ENCODE measurements at regions not wholly inside any gene's neighbourhood (a gene's known extent, or its start where the extent isn't known, plus 50 kb on each side); places are given as distances from the start of the nearest gene placed in this dataset.

DNA sequence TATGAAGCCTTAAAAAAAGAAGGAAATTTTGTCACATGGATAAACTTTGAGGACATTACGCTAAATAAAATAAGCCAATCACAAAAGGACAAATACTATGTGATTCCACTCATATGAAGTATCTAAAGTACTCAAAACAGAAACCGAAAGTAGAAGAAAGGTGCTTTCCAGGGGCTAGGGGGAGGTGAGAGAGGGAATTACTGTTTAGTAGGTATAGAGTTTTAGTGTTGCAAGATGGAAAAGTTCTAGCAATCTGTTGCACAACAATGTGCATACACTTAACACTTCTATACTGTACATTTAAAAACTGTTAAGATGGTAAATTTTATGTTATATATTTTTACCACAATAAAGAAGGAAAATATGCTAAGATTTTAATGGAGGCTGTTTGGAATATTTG is 83.0 kb downstream of the POLR1D start:
- Histone ChIP-seq H3K27ac (replicated peaks; ENCODE audit: low read length) (no peak overlapping the region), H4K8ac (ENCODE audit: low read depth, low read length) (no peak overlapping the region), H2BK120ac (ENCODE audit: low read depth, low read length) (no peak overlapping the region), H2AK5ac (ENCODE audit: low read depth, low read length) (no peak overlapping the region), H3K36me3 (replicated peaks in 1 of 2; ENCODE audit: control insufficient read depth in 2 of 2, insufficient read depth in 2 of 2, low read length in 2 of 2) (no peaks in the 10 kb centered on the region), H3K14ac (ENCODE audit: low read length) (no peak overlapping the region), H2BK15ac (ENCODE audit: low read length) (no peak overlapping the region), H4K91ac (ENCODE audit: low read depth, low read length, poor library complexity) (no peak overlapping the region), H3K27me3 (ENCODE audit: control insufficient read depth in 3 of 3, insufficient read depth in 3 of 3, low read depth in 1 of 3, low read length in 3 of 3) (peaks cover 0 to 2% (median 0%) of the 10 kb centered on the region in 3 experiments), H3K4me1 (ENCODE audit: control insufficient read depth in 2 of 2, insufficient read depth in 1 of 2, low read depth in 1 of 2, low read length in 2 of 2) (no peaks in the 10 kb centered on the region), H3K9me3 (replicated peaks in 1 of 2; ENCODE audit: control insufficient read depth in 2 of 2, insufficient read depth in 1 of 2, low read depth in 1 of 2, low read length in 2 of 2) (peaks cover 0 to 4% of the 10 kb centered on the region in 2 donors), H2BK5ac (ENCODE audit: low read length) (no peak overlapping the region), H3K23ac (ENCODE audit: low read depth, low read length, poor library complexity) (no peak overlapping the region), H3K9ac (ENCODE audit: low read depth, low read length, poor library complexity) (no peak overlapping the region), H3K4me2 (ENCODE audit: insufficient read depth, low read length, poor library complexity, severe bottlenecking) (no peak overlapping the region), H3K4ac (ENCODE audit: low read length) (no peak overlapping the region), H2BK12ac (ENCODE audit: low read length) (no peak overlapping the region), H3K18ac (ENCODE audit: low read length) (no peak overlapping the region), H3K79me1 (ENCODE audit: low read depth, low read length) (no peaks in the 10 kb centered on the region), H2AFZ (ENCODE audit: low read length) (no peak overlapping the region), H3K4me3 (ENCODE audit: low read length in 2 of 2) (no peak overlapping the region)
- DNase-seq (ENCODE audit: low spot score), result no peak
- WGBS, 2 donors (ENCODE audit: extremely low coverage in 2 of 2, insufficient read length in 2 of 2, insufficient replicate concordance in 1 of 2), result no CpG with 5 or more reads among the region's 2 CpGs

DNA sequence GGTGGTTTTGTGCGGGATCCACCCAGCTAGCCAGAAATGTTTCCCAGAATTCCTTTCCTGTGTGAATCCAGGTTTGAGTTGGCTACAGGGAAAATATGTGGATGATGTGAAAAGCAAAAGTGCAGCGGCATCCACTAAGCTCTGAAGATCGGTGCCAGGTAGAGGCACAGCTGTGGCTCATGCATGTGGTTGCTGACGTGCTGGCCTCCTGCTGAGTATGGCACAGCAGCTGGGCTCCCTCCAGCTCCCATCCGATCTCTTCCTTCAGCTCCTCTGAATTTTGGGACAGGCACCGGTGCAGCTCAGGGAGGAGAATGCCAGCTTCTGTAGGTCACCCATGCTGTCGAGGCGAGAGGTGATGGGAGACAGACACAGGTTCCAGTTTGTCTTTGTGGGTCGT is 84.0 kb upstream of the GSX1 start:
- no peaks in the 10 kb centered on the region for H3K36me3 ChIP-seq (replicated peaks in 1 of 2; ENCODE audit: control insufficient read depth in 2 of 2, insufficient read depth in 2 of 2, low read length in 2 of 2)
- H3K27me3 ChIP-seq (ENCODE audit: control insufficient read depth in 3 of 3, insufficient read depth in 3 of 3, low read depth in 1 of 3, low read length in 3 of 3), result peaks cover 0 to 5% (median 0%) of the 10 kb centered on the region in 3 experiments
- no peak overlapping the region for H2BK15ac ChIP-seq (ENCODE audit: low read length)
- no peaks in the 10 kb centered on the region for H3K4me1 ChIP-seq (ENCODE audit: control insufficient read depth in 2 of 2, insufficient read depth in 1 of 2, low read depth in 1 of 2, low read length in 2 of 2)
- H2BK5ac ChIP-seq (ENCODE audit: low read length), result no peak overlapping the region
- H3K27ac ChIP-seq (replicated peaks; ENCODE audit: low read length), result no peak overlapping the region
- no CpG with 5 or more reads among the region's 9 CpGs for WGBS, 2 donors (ENCODE audit: extremely low coverage in 2 of 2, insufficient read length in 2 of 2, insufficient replicate concordance in 1 of 2)
- peak overlapping the region; percentile 14 for H3K23ac ChIP-seq (ENCODE audit: low read depth, low read length, poor library complexity)
- no peak for DNase-seq (ENCODE audit: low spot score)
- H3K9me3 ChIP-seq (replicated peaks in 1 of 2; ENCODE audit: control insufficient read depth in 2 of 2, insufficient read depth in 1 of 2, low read depth in 1 of 2, low read length in 2 of 2), result peaks cover 0 to 4% of the 10 kb centered on the region in 2 donors
- no peak overlapping the region for H4K91ac ChIP-seq (ENCODE audit: low read depth, low read length, poor library complexity)
- no peak overlapping the region for H3K4me2 ChIP-seq (ENCODE audit: insufficient read depth, low read length, poor library complexity, severe bottlenecking)
- no peak overlapping the region for H3K4ac ChIP-seq (ENCODE audit: low read length)
- H3K4me3 ChIP-seq (ENCODE audit: low read length in 2 of 2), result peak overlapping the region in 1 of 2 donors; percentile 59
- H2AFZ ChIP-seq (ENCODE audit: low read length), result no peak overlapping the region
- no peaks in the 10 kb centered on the region for H3K79me1 ChIP-seq (ENCODE audit: low read depth, low read length)
- no peak overlapping the region for H4K8ac ChIP-seq (ENCODE audit: low read depth, low read length)
- no peak overlapping the region for H2AK5ac ChIP-seq (ENCODE audit: low read depth, low read length)
- no peak overlapping the region for H3K14ac ChIP-seq (ENCODE audit: low read length)
- peak overlapping the region; percentile 24 for H3K18ac ChIP-seq (ENCODE audit: low read length)
- H3K9ac ChIP-seq (ENCODE audit: low read depth, low read length, poor library complexity), result no peak overlapping the region
- no peak overlapping the region for H2BK120ac ChIP-seq (ENCODE audit: low read depth, low read length)
- H2BK12ac ChIP-seq (ENCODE audit: low read length), result no peak overlapping the region

GRCh38 chr13:27709779-27710178 is 82.5 kb upstream of the GSX1 start:
- Histone ChIP-seq H3K4me3 (ENCODE audit: low read length in 2 of 2) (no peak overlapping the region), H3K79me1 (ENCODE audit: low read depth, low read length) (no peaks in the 10 kb centered on the region), H3K9ac (ENCODE audit: low read depth, low read length, poor library complexity) (no peak overlapping the region), H3K27ac (replicated peaks; ENCODE audit: low read length) (no peak overlapping the region), H3K36me3 (replicated peaks in 1 of 2; ENCODE audit: control insufficient read depth in 2 of 2, insufficient read depth in 2 of 2, low read length in 2 of 2) (no peaks in the 10 kb centered on the region), H3K4ac (ENCODE audit: low read length) (no peak overlapping the region), H3K4me1 (ENCODE audit: control insufficient read depth in 2 of 2, insufficient read depth in 1 of 2, low read depth in 1 of 2, low read length in 2 of 2) (no peaks in the 10 kb centered on the region), H2AK5ac (ENCODE audit: low read depth, low read length) (no peak overlapping the region), H2BK15ac (ENCODE audit: low read length) (no peak overlapping the region), H4K8ac (ENCODE audit: low read depth, low read length) (no peak overlapping the region), H3K23ac (ENCODE audit: low read depth, low read length, poor library complexity) (no peak overlapping the region), H3K9me3 (replicated peaks in 1 of 2; ENCODE audit: control insufficient read depth in 2 of 2, insufficient read depth in 1 of 2, low read depth in 1 of 2, low read length in 2 of 2) (peaks cover 0 to 2% of the 10 kb centered on the region in 2 donors), H3K18ac (ENCODE audit: low read length) (no peak overlapping the region), H2AFZ (ENCODE audit: low read length) (no peak overlapping the region), H3K27me3 (ENCODE audit: control insufficient read depth in 3 of 3, insufficient read depth in 3 of 3, low read depth in 1 of 3, low read length in 3 of 3) (peaks cover 0 to 5% (median 0%) of the 10 kb centered on the region in 3 experiments), H2BK5ac (ENCODE audit: low read length) (no peak overlapping the region), H2BK120ac (ENCODE audit: low read depth, low read length) (no peak overlapping the region), H2BK12ac (ENCODE audit: low read length) (no peak overlapping the region), H3K4me2 (ENCODE audit: insufficient read depth, low read length, poor library complexity, severe bottlenecking) (no peak overlapping the region), H4K91ac (ENCODE audit: low read depth, low read length, poor library complexity) (no peak overlapping the region), H3K14ac (ENCODE audit: low read length) (no peak overlapping the region)
- WGBS, 2 donors (ENCODE audit: extremely low coverage in 2 of 2, insufficient read length in 2 of 2, insufficient replicate concordance in 1 of 2), result no CpG with 5 or more reads among the region's 1 CpG
- DNase-seq (ENCODE audit: low spot score), result no peak

DNA sequence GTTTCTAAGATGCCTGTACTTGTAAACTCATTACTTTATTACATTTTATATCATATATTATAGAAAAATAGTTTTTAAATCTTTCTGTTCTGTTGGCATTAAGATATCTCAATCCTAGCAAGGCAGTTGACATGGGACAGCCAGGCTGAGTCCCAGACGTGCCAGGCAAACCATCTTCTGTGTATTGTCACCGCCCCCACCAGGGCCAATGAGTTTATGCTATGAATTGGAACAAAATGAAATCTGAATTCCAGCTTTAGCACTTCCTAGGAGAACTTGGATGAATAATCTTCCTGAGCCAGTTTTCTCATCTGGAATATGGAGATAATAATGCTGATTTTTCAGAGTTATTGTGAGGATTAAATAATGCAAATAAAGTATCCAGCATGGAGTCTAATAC is 79.9 kb upstream of the GSX1 start:
- Histone ChIP-seq H3K27ac (replicated peaks; ENCODE audit: low read length) (no peak overlapping the region), H3K23ac (ENCODE audit: low read depth, low read length, poor library complexity) (no peak overlapping the region), H3K9me3 (replicated peaks in 1 of 2; ENCODE audit: control insufficient read depth in 2 of 2, insufficient read depth in 1 of 2, low read depth in 1 of 2, low read length in 2 of 2) (peaks cover 0 to 2% of the 10 kb centered on the region in 2 donors), H3K14ac (ENCODE audit: low read length) (no peak overlapping the region), H2BK120ac (ENCODE audit: low read depth, low read length) (no peak overlapping the region), H2AFZ (ENCODE audit: low read length) (no peak overlapping the region), H3K4me2 (ENCODE audit: insufficient read depth, low read length, poor library complexity, severe bottlenecking) (no peak overlapping the region), H2BK5ac (ENCODE audit: low read length) (no peak overlapping the region), H3K9ac (ENCODE audit: low read depth, low read length, poor library complexity) (no peak overlapping the region), H4K91ac (ENCODE audit: low read depth, low read length, poor library complexity) (no peak overlapping the region), H2AK5ac (ENCODE audit: low read depth, low read length) (no peak overlapping the region), H2BK12ac (ENCODE audit: low read length) (no peak overlapping the region), H3K4me1 (ENCODE audit: control insufficient read depth in 2 of 2, insufficient read depth in 1 of 2, low read depth in 1 of 2, low read length in 2 of 2) (no peaks in the 10 kb centered on the region), H3K4me3 (ENCODE audit: low read length in 2 of 2) (no peak overlapping the region), H2BK15ac (ENCODE audit: low read length) (no peak overlapping the region), H3K18ac (ENCODE audit: low read length) (no peak overlapping the region), H4K8ac (ENCODE audit: low read depth, low read length) (no peak overlapping the region), H3K27me3 (ENCODE audit: control insufficient read depth in 3 of 3, insufficient read depth in 3 of 3, low read depth in 1 of 3, low read length in 3 of 3) (peaks cover 0 to 13% (median 0%) of the 10 kb centered on the region in 3 experiments), H3K4ac (ENCODE audit: low read length) (no peak overlapping the region), H3K79me1 (ENCODE audit: low read depth, low read length) (no peaks in the 10 kb centered on the region), H3K36me3 (replicated peaks in 1 of 2; ENCODE audit: control insufficient read depth in 2 of 2, insufficient read depth in 2 of 2, low read length in 2 of 2) (no peaks in the 10 kb centered on the region)
- no CpG with 5 or more reads among the region's 2 CpGs for WGBS, 2 donors (ENCODE audit: extremely low coverage in 2 of 2, insufficient read length in 2 of 2, insufficient replicate concordance in 1 of 2)
- DNase-seq (ENCODE audit: low spot score), result no peak
